GM12801 (cell line): ENCODE measurements at regions not wholly inside any gene's neighbourhood (a gene's known extent, or its start where the extent isn't known, plus 50 kb on each side); places are given as distances from the start of the nearest gene placed in this dataset.

Experiments used
- CTCF ChIP-seq: IDR thresholded peaks from one replicate; pipeline ENCODE4 v1.5.1; 2011; ENCODE audit warnings: control low read depth; ENCODE audit not compliant: insufficient read length; ENCODE audit errors: extremely low read depth

- no peak for TF ChIP-seq CTCF
These were observed 544.6 kb upstream of the PHF14 start for GRCh38 chr7:10429031-10429430.

- TF ChIP-seq CTCF = no peak
These were observed 544.2 kb upstream of the PHF14 start for GRCh38 chr7:10429511-10429910.

- no peak for TF ChIP-seq CTCF
These were observed 537.4 kb upstream of the PHF14 start for GRCh38 chr7:10436302-10436701.

- TF ChIP-seq CTCF = no peak
These were observed 534.6 kb upstream of the PHF14 start for GRCh38 chr7:10439027-10439426.

GRCh38 chr7:10455936-10456335 is 517.7 kb upstream of the PHF14 start:
- TF ChIP-seq CTCF = no peak

- no peak for TF ChIP-seq CTCF
These were observed 513.2 kb upstream of the PHF14 start for GRCh38 chr7:10460474-10460873.

GRCh38 chr7:10463701-10464100 is 510.0 kb upstream of the PHF14 start:
- no peak for TF ChIP-seq CTCF

GRCh38 chr7:10468908-10469307 is 504.8 kb upstream of the PHF14 start:
- TF ChIP-seq CTCF = no peak
